HepG2 (cell line): ENCODE measurements at regions not wholly inside any gene's neighbourhood (a gene's known extent, or its start where the extent isn't known, plus 50 kb on each side); places are given as distances from the start of the nearest gene placed in this dataset.

Experiments used
- POLR2AphosphoS5 ChIP-seq: IDR thresholded peaks from 2 replicates; pipeline ENCODE4 v1.6.1; 2012; ENCODE audit warnings: low read depth, low read length
- RBFOX2 ChIP-seq: fragments of 200-400 bp; formaldehyde crosslinking; IDR thresholded peaks from 2 replicates; pipeline ENCODE4 v1.6.1; 2017; ENCODE audit warnings: low read depth, mild to moderate bottlenecking, low read length
- SIN3A ChIP-seq: IDR thresholded peaks from 2 replicates; pipeline ENCODE4 v1.6.1; 2011; ENCODE audit warnings: low read depth, mild to moderate bottlenecking, control low read depth, low read length, borderline replicate concordance
- ZBTB1 ChIP-seq: sonication (generic); formaldehyde crosslinking; IDR thresholded peaks from 2 replicates; pipeline ENCODE4 v1.4.0; 2020; ENCODE audit warnings: missing genetic modification reagents, borderline replicate concordance
- ZFP36 ChIP-seq: fragments of 150-350 bp; IDR thresholded peaks from 2 replicates; pipeline ENCODE4 v1.6.1; 2018; ENCODE audit warnings: borderline replicate concordance, low read length, low read depth; ENCODE audit not compliant: partially characterized antibody
- ZMYM2 ChIP-seq: sonication (generic); formaldehyde crosslinking; IDR thresholded peaks from 2 replicates; pipeline ENCODE4 v1.8.0; 2022; ENCODE audit warnings: mild to moderate bottlenecking, missing genetic modification reagents
- ZNF549 ChIP-seq: sonication (generic); formaldehyde crosslinking; IDR thresholded peaks from 2 replicates; pipeline ENCODE4 v1.5.0; 2020; ENCODE audit warnings: missing genetic modification reagents
- TF ChIP-seq, protein P1 (sequence below): sonication (generic); IDR thresholded peaks from 2 replicates; pipeline ENCODE4 v1.6.1; 2016; ENCODE audit warnings: low read depth, borderline replicate concordance

DNA sequence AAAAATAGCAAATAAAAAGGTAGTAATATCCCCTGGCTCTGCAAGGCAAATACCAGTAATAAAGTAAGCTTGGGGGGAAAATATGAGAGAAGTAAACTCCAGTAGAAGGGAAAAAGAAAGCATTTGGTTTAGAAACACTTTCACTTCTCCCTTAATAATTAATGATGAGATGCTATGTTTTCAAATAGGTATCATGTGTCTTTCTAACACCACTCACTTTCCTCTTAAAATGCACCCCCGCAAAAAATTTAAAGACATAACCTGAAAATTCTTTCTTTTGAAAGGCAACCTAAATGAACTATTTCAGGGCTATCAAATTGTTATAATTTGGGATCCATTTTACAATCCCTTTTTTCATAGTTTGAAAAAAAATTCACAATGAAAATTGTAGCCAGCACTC is 240.3 kb downstream of the SNX10 start:
- TF ChIP-seq ZNF549 = no peak
- no peak for TF ChIP-seq ZBTB1 (CRISPR knock-in tag)
- TF ChIP-seq POLR2AphosphoS5 = no peak
- no peak for TF ChIP-seq RBFOX2
- TF ChIP-seq, protein P1, sequence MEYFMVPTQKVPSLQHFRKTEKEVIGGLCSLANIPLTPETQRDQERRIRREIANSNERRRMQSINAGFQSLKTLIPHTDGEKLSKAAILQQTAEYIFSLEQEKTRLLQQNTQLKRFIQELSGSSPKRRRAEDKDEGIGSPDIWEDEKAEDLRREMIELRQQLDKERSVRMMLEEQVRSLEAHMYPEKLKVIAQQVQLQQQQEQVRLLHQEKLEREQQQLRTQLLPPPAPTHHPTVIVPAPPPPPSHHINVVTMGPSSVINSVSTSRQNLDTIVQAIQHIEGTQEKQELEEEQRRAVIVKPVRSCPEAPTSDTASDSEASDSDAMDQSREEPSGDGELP = no peak
- no peak for TF ChIP-seq ZMYM2 (CRISPR knock-in tag)
- TF ChIP-seq ZFP36 = no peak
- TF ChIP-seq SIN3A = no peak
